ENCODE measurements at regions not wholly inside any gene's neighbourhood (a gene's known extent, or its start where the extent isn't known, plus 50 kb on each side); places are given as distances from the start of the nearest gene placed in this dataset. TPM values are rescaled to one million over a fixed set of nuclear protein-coding genes. Genes with fewer than 3 reads are reported as not detected.

DNA sequence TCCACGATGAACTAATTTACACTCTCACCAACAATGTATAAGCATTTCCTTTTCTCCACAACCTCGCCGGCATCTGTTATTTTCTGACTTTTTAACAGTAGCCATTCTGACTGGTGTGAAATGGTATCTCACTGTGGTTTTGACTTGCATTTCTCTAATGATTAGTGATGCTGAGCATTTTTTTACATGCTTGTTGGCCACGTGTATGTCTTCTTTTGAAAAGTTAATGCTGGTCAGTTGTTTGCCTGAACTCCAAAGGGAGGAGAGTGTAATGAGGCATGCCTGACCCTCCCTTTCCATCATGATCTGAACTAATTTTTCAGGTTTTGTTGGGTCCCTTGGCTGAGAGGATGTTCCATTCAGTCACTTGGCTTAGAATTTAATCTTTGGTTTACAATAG lies 50.7 kb upstream of the SVIL start:
- no peak for FAIRE-seq

More for the DNA sequence above, 50.7 kb upstream of the SVIL start:
- peaks cover 18% of the 10 kb centered on the region for H3K79me2 ChIP-seq (ENCODE audit: control insufficient read depth, insufficient read depth, low read length)
- H3K9me1 ChIP-seq (replicated peaks; ENCODE audit: control insufficient read depth, extremely low read depth, insufficient read depth, low read length), result no peaks in the 10 kb centered on the region
- no peak overlapping the region for H3K27ac ChIP-seq (ENCODE audit: insufficient read depth, low read depth, low read length)
- no peaks in the 10 kb centered on the region for H3K27me3 ChIP-seq (ENCODE audit: control insufficient read depth in 2 of 2, insufficient read depth in 2 of 2, low read length in 2 of 2)
- BruUV-seq (replicated peaks), result no TSS peak
- H3K9ac ChIP-seq (replicated peaks; ENCODE audit: extremely low read depth, insufficient read depth, low read length), result no peak overlapping the region
- TF ChIP-seq JUN (IDR thresholded peaks at IDR 0.05; ENCODE audit: borderline replicate concordance, insufficient read depth, insufficient read length, low read depth), result no peak
- TF ChIP-seq, protein P1, sequence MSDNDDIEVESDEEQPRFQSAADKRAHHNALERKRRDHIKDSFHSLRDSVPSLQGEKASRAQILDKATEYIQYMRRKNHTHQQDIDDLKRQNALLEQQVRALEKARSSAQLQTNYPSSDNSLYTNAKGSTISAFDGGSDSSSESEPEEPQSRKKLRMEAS (IDR thresholded peaks at IDR 0.05; ENCODE audit: insufficient read depth, insufficient read length), result no peak
- TF ChIP-seq FOS (IDR thresholded peaks at IDR 0.05; ENCODE audit: borderline replicate concordance, insufficient read depth, low read length), result no peak
- TF ChIP-seq, protein P2, sequence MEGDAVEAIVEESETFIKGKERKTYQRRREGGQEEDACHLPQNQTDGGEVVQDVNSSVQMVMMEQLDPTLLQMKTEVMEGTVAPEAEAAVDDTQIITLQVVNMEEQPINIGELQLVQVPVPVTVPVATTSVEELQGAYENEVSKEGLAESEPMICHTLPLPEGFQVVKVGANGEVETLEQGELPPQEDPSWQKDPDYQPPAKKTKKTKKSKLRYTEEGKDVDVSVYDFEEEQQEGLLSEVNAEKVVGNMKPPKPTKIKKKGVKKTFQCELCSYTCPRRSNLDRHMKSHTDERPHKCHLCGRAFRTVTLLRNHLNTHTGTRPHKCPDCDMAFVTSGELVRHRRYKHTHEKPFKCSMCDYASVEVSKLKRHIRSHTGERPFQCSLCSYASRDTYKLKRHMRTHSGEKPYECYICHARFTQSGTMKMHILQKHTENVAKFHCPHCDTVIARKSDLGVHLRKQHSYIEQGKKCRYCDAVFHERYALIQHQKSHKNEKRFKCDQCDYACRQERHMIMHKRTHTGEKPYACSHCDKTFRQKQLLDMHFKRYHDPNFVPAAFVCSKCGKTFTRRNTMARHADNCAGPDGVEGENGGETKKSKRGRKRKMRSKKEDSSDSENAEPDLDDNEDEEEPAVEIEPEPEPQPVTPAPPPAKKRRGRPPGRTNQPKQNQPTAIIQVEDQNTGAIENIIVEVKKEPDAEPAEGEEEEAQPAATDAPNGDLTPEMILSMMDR (IDR thresholded peaks at IDR 0.05; ENCODE audit: extremely low read depth in 1 of 2, insufficient read depth in 1 of 2, low read depth in 1 of 2, low read length in 2 of 2), result no peak
- TF ChIP-seq GATA2 (IDR thresholded peaks at IDR 0.05; ENCODE audit: insufficient read depth, insufficient read length, low read depth, low read length), result no peak
- TF ChIP-seq POLR2A (IDR thresholded peaks at IDR 0.05; ENCODE audit: low read depth, low read length), result no peak
- TF ChIP-seq EZH2 (IDR thresholded peaks at IDR 0.05; ENCODE audit: borderline replicate concordance, low read depth, low read length, severe bottlenecking), result no peak
- TF ChIP-seq POLR2AphosphoS5 (IDR thresholded peaks at IDR 0.05; ENCODE audit: insufficient read depth, low read depth, low read length), result no peak
- no peak for TF ChIP-seq MYC (IDR thresholded peaks at IDR 0.05; ENCODE audit: low read depth, low read length)
- no peak overlapping the region for H3K4me2 ChIP-seq (ENCODE audit: insufficient read depth, low read length)
- DNase-seq (ENCODE audit: low read depth, low spot score), result no peak
- intact Hi-C loops (cut with micrococcal nuclease) (no loop called here), dilution Hi-C loops (cut with MboI; ENCODE audit: extremely low pct_ligation_motif_present, low sequenced_read_pairs) (no loop called here)
- CTCF ChIA-PET, result interaction anchor here (1.1 kb wide), 1 partner anchor 8 kb away, joined by 3 read pairs; no protein-coding TSS in a partner anchor
- H3K9me3 ChIP-seq (replicated peaks; ENCODE audit: control insufficient read depth, insufficient read depth, low read length), result no peaks in the 10 kb centered on the region
- H3K4me1 ChIP-seq (ENCODE audit: control insufficient read depth, extremely low read depth, insufficient read depth, low read length), result peaks cover 23% of the 10 kb centered on the region
- no peak overlapping the region for H2AFZ ChIP-seq (ENCODE audit: low read depth, low read length)
- H3K36me3 ChIP-seq (ENCODE audit: control insufficient read depth in 2 of 2, extremely low read depth in 1 of 2, insufficient read depth in 2 of 2, low read length in 2 of 2), result peaks cover 0 to 10% of the 10 kb centered on the region in 2 experiments
- H4K20me1 ChIP-seq (replicated peaks; ENCODE audit: control insufficient read depth, extremely low read depth, insufficient read depth, low read length), result no peaks in the 10 kb centered on the region
- no peak overlapping the region for H3K4me3 ChIP-seq (replicated peaks in 1 of 3; ENCODE audit: insufficient read depth in 1 of 3, low read depth in 1 of 3, low read length in 3 of 3)
- POLR2A ChIA-PET, result no interaction called here

Small RNA genes lying in the stretch of these regions (small RNA-seq; reads per million reads assigned to genes)
- gene CKS1BP2 (ENCODE audit: insufficient read depth, insufficient read length, low read depth, low replicate concordance), result not detected
- not detected for gene RNU6-908P (ENCODE audit: insufficient read depth, insufficient read length, low read depth, low replicate concordance)

Data from endothelial cell of umbilical vein (primary cell).